ENCODE measurements at regions not wholly inside any gene's neighbourhood (a gene's known extent, or its start where the extent isn't known, plus 50 kb on each side); places are given as distances from the start of the nearest gene placed in this dataset.
"Not testable (repeated sequence)": the region's sequence is repeated elsewhere in the genome, so short reads cannot be mapped to it uniquely, and the experiment has no call there.

DNA sequence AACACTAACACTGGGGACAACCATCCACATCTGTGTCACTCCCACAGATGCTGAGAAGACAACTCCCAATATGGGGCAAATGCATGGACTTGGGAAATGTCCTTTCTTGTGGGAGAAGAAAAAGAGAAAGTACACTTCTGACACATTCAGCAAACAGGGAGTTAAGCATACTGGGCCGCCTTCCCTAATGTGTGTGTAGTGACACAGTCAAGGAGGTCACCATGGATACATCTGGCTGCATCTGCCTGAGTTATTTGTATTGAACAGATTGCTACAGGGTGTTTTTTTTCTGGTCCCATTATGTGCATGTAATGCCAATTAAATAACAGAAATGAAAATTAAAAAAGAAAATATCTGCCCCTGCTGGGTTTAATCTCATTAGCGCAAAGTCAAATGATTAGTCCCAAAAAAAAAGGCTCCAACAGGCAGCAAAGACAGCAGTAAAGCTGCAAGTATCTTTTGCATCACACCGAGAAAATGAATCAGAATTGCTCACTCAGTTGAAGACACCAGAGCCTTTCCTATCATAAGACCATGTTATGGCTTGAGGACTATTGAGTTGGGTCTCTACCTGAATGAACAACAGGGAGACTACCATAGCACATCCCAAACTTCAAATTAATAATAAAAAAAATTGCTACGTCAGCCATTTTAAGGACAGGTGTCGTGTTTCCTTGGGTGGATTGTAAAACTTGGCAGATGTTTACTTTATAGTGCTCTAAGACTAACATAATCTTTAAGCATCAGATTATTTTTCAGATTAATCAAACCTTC, 395.9 kb downstream of the DTWD2 start:
- TF ChIP-seq, protein P1, sequence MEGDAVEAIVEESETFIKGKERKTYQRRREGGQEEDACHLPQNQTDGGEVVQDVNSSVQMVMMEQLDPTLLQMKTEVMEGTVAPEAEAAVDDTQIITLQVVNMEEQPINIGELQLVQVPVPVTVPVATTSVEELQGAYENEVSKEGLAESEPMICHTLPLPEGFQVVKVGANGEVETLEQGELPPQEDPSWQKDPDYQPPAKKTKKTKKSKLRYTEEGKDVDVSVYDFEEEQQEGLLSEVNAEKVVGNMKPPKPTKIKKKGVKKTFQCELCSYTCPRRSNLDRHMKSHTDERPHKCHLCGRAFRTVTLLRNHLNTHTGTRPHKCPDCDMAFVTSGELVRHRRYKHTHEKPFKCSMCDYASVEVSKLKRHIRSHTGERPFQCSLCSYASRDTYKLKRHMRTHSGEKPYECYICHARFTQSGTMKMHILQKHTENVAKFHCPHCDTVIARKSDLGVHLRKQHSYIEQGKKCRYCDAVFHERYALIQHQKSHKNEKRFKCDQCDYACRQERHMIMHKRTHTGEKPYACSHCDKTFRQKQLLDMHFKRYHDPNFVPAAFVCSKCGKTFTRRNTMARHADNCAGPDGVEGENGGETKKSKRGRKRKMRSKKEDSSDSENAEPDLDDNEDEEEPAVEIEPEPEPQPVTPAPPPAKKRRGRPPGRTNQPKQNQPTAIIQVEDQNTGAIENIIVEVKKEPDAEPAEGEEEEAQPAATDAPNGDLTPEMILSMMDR (IDR thresholded peaks at IDR 0.05) = no peak

DNA sequence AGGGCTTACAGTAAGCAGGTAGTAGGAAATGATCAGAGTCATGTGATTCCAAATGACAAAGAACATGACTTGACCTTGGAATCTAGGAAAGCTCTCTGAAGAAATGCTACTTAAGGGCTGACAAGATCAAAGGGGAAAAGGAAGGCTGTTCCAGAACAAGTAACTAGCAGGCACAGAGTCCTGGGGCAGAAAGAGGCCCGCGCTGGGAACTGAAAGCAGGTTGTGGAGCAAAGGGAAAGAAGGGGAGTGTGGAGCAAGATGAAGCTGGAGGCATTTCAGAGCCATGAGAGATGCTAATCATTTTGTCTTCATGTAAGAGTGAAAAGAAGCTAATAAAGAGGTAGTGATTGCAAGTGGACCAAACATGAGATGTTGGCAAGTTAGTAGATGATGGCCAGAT, 397.5 kb downstream of the DTWD2 start:
- no peaks in the 10 kb centered on the region; the same call in none of the 2 replicates for H3K27me3 Mint-ChIP-seq (ENCODE audit: insufficient read depth)
- TF ChIP-seq, protein P1 (IDR thresholded peaks at IDR 0.05) = no peak
- H3K9me3 Mint-ChIP-seq = peaks cover 7% of the 10 kb centered on the region; the same call in 1 of the 2 replicates

More for the DNA sequence above, 395.9 kb downstream of the DTWD2 start:
- H3K4me1 Mint-ChIP-seq (ENCODE audit: low read depth) = no peaks in the 10 kb centered on the region
- H3K36me3 Mint-ChIP-seq (ENCODE audit: low read depth) = no peaks in the 10 kb centered on the region
- H3K9me3 Mint-ChIP-seq = peaks cover 3% of the 10 kb centered on the region; the same call in 1 of the 2 replicates
- no peak overlapping the region for H3K27ac Mint-ChIP-seq
- no peak overlapping the region for H3K4me3 Mint-ChIP-seq
- no peak for DNase-seq
- H3K27me3 Mint-ChIP-seq (ENCODE audit: insufficient read depth) = no peaks in the 10 kb centered on the region; the same call in none of the 2 replicates

DNA sequence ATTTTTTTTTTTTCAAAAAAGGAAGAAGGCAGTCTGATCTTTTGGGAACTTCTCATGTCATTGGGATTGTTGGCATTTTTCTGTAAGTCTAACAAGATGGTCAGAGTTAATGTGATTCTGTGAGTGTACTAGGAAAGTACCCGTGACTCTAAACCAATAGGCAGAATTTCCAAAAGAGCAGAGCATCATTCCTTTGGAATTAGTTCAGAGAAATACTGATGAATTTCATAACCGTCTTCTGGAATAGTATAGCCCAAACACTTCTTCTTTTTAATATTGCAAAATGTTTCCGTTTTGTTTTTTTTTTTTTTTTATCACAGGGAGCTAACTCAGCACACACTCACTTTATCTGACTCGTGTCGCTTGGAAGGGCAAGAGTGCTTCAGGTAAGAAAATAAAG, 407.4 kb downstream of the DTWD2 start:
- DNase-seq = no peak
- peaks cover 3% of the 10 kb centered on the region; the same call in 1 of the 2 replicates for H3K27me3 Mint-ChIP-seq (ENCODE audit: insufficient read depth)
- no peak overlapping the region for H3K4me3 Mint-ChIP-seq
- no peaks in the 10 kb centered on the region for H3K36me3 Mint-ChIP-seq (ENCODE audit: low read depth)
- TF ChIP-seq, protein P1 (IDR thresholded peaks at IDR 0.05) = no peak
- no peaks in the 10 kb centered on the region for H3K4me1 Mint-ChIP-seq (ENCODE audit: low read depth)
- no peak overlapping the region for H3K27ac Mint-ChIP-seq
- H3K9me3 Mint-ChIP-seq = peaks cover 21% of the 10 kb centered on the region; the same call in 1 of the 2 replicates

More for the DNA sequence above, 397.5 kb downstream of the DTWD2 start:
- Mint-ChIP-seq H3K27ac (no peak overlapping the region), H3K4me1 (ENCODE audit: low read depth) (no peaks in the 10 kb centered on the region), H3K36me3 (ENCODE audit: low read depth) (no peaks in the 10 kb centered on the region), H3K4me3 (no peak overlapping the region)
- no peak for DNase-seq

DNA sequence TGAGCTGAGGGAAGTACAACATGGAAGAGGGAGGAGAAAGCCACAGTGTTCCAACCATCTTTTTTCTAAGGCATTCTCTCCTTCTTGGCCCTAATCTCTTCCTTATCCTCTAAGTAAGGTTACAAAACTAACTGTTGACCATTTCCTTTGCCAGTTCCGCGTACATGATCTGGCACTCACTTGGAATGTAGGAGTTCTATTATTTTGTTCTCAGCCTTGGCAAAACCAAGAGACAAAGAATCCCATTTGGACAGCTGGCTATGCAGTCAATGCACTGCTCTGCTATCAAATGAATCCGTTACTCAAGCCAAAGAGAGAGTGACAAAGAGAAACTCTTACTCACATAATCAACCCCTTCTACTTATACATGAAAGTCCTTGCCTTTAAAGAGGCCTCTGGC, 410.3 kb downstream of the DTWD2 start:
- Mint-ChIP-seq H3K4me3 (no peak overlapping the region), H3K27ac (no peak overlapping the region), H3K27me3 (ENCODE audit: insufficient read depth) (peaks cover 5% of the 10 kb centered on the region), H3K4me1 (ENCODE audit: low read depth) (no peaks in the 10 kb centered on the region), H3K36me3 (ENCODE audit: low read depth) (no peaks in the 10 kb centered on the region), H3K9me3 (peaks cover 23% of the 10 kb centered on the region; the same call in 1 of the 2 replicates)
- TF ChIP-seq, protein P1 (IDR thresholded peaks at IDR 0.05) = no peak
- no peak for DNase-seq

DNA sequence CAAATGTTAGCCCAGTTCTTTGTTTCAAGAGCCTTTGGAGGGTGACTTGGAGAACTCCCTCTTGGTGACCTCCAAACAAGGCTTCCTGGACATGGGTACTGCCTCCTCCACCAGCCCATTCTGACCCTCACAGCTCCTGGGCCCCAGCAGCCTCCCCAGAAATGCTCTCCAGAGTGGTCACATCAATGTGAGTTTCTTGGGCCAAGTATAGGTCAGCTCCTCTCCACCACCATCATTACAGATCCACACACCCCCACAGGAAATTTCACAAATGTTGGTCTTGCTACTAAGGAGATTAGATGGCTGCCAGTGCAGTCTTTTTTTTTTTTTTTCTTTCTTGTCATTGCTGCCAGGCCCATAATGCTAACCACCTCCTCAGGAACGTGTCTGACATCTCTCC, 410.7 kb downstream of the DTWD2 start:
- no peaks in the 10 kb centered on the region for H3K36me3 Mint-ChIP-seq (ENCODE audit: low read depth)
- TF ChIP-seq, protein P1 (IDR thresholded peaks at IDR 0.05) = no peak
- H3K27me3 Mint-ChIP-seq (ENCODE audit: insufficient read depth) = peaks cover 5% of the 10 kb centered on the region
- no peak for DNase-seq
- H3K27ac Mint-ChIP-seq = no peak overlapping the region
- no peaks in the 10 kb centered on the region for H3K4me1 Mint-ChIP-seq (ENCODE audit: low read depth)
- no peak overlapping the region for H3K4me3 Mint-ChIP-seq
- peaks cover 23% of the 10 kb centered on the region; the same call in 1 of the 2 replicates for H3K9me3 Mint-ChIP-seq

DNA sequence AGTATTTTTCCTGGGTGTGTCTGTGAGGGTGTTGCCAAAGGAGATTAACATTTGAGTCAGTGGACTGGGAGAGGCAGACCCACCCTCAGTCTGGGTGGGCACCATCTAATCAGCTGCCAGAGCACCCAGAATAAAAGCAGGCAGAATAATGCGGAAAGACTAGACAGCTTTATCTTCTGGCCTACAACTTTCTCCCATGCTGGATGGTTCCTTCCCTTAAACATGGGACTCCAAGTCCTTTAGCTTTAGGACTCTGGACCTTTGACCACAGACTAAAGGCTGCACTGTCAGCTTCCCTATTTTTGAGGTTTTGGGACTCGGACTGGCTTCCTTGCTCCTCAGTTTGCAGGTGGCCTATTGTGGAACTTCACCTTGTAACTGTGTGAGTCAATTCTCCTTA, 418.1 kb downstream of the DTWD2 start:
- H3K27ac Mint-ChIP-seq; H3K4me1 Mint-ChIP-seq (ENCODE audit: low read depth); H3K4me3 Mint-ChIP-seq; H3K27me3 Mint-ChIP-seq (ENCODE audit: insufficient read depth); H3K36me3 Mint-ChIP-seq (ENCODE audit: low read depth); DNase-seq: not testable (repeated sequence)
- peaks cover 19% of the 10 kb centered on the region for H3K9me3 Mint-ChIP-seq

DNA sequence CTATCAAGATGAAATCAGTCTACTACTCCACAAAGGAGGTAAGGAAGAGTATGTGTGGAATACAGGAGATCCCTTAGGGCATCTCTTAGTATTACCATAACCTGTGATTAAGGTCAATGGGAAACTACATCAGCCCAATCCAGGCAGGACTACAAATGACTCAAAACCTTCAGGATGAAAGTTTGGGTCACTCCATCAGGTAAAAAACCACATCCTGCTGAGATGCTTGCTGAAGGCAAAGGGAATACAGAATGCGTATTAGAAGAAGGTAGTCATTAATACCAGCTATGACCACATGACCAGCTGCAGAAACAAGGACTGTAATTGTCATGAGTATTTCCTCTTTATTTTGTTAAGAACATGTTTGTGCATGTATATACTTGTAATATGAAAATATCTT, 418.8 kb downstream of the DTWD2 start:
- H3K9me3 Mint-ChIP-seq = peaks cover 19% of the 10 kb centered on the region
- H3K36me3 Mint-ChIP-seq (ENCODE audit: low read depth); H3K4me1 Mint-ChIP-seq (ENCODE audit: low read depth); H3K4me3 Mint-ChIP-seq; DNase-seq; H3K27ac Mint-ChIP-seq; H3K27me3 Mint-ChIP-seq (ENCODE audit: insufficient read depth): not testable (repeated sequence)

Measured in HFFc6 (cell line).